ENCODE measurements at regions not wholly inside any gene's neighbourhood (a gene's known extent, or its start where the extent isn't known, plus 50 kb on each side); places are given as distances from the start of the nearest gene placed in this dataset.
"Not testable (repeated sequence)": the region's sequence is repeated elsewhere in the genome, so short reads cannot be mapped to it uniquely, and the experiment has no call there.

DNA sequence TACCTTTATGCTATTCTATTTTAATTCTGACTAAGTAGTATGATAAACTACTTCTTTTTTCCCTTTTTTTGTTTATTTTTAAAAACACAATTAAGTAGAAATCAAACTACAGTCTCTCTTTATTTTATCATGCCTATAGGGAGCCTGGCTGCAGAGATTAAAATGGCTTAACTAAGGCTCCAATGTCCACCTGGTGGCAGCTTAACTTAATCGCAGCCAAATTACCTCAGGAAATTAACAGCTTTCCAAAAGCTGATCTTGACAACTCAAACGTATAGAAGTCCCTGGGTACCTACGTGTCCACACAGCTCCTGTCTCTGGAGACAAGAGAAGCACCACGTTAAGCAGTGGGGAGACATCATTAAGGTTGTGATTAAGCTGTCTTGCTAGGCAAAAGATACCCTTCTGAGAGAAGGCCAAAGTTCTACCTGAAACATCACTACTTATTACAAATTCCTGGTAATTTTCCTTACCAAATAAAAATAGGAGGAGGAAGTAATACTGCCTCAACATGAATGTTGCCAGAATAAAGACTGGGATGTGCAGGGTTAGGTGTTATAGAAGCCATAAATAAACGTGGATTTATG lies 63.2 kb upstream of the SNX19 start:
- Histone ChIP-seq H3K4me1 (ENCODE audit: control insufficient read depth, insufficient read depth, low read length) (no peaks in the 10 kb centered on the region), H3K27ac (ENCODE audit: low read depth, low read length) (no peak overlapping the region), H3K9me3 (ENCODE audit: control insufficient read depth, insufficient read depth, low read depth, low read length) (peaks cover 27% of the 10 kb centered on the region), H3K4me3 (ENCODE audit: low read depth, low read length) (no peak overlapping the region), H3K36me3 (ENCODE audit: control insufficient read depth, insufficient read depth, low read length) (no peaks in the 10 kb centered on the region), H3K9ac (ENCODE audit: low read length) (no peak overlapping the region), H3K27me3 (ENCODE audit: control insufficient read depth, insufficient read depth, low read length) (0 out of 2 replicates have a peak, but pooled peaks cover 4% of the 10 kb centered on the region)

DNA sequence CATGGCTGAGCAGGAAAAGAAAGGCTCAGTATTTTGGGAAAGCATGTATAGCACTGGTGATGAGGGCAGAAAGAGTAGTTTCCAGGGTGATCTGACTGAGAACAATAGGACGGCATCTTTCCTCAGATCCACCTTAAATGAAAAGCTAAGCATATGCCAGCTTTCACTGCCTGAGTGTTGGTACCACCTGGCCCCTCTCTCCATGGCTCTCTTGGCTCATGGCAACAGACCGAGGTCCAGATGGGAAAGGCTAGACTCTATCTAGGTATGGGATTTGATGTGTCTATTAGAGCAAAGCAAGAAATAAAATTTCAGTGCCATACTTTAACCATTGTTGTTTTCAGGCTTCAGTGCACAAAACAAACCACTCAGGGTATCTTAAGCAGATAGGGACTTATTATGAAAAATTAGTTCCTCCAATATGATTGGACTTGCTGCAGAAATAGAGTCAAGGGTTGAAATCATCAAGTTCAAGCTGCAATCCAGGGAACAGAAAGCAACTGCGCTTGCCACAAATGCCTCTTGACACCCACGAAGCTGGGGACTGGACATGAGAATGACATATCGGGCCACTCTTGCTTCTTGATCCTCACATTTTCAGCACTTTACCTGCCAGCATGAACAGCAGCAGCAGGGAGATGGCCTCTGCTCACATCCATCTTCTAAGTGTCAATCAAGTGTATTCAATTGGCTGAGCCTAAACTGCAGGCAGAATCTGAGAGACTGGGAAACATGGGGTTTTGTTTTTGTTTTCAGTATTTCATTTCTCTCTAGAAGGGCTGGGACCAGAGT lies 64.0 kb upstream of the SNX19 start:
- no peaks in the 10 kb centered on the region for H3K4me1 ChIP-seq (ENCODE audit: control insufficient read depth, insufficient read depth, low read length)
- 0 out of 2 replicates have a peak, but pooled peaks cover 4% of the 10 kb centered on the region for H3K27me3 ChIP-seq (ENCODE audit: control insufficient read depth, insufficient read depth, low read length)
- peaks cover 27% of the 10 kb centered on the region for H3K9me3 ChIP-seq (ENCODE audit: control insufficient read depth, insufficient read depth, low read depth, low read length)
- no peaks in the 10 kb centered on the region for H3K36me3 ChIP-seq (ENCODE audit: control insufficient read depth, insufficient read depth, low read length)
- H3K9ac ChIP-seq (ENCODE audit: low read length) = no peak overlapping the region
- no peak overlapping the region for H3K4me3 ChIP-seq (ENCODE audit: low read depth, low read length)
- H3K27ac ChIP-seq (ENCODE audit: low read depth, low read length) = no peak overlapping the region

DNA sequence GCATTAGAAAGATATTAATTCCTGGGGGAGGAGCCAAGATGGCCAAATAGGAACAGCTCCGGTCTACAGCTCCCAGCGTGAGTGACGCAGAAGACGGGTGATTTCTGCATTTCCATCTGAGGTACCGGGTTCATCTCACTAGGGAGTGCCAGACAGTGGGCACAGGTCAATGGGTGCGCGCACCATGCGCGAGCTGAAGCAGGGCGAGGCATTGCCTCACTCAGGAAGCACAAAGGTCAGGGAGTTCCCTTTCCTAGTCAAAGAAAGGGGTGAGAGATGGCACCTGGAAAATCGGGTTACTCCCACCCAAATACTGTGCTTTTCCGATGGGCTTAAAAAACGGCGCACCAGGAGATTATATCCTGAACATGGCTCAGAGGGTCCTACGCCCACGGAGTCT lies 68.0 kb upstream of the SNX19 start:
- H3K27ac ChIP-seq (ENCODE audit: low read depth, low read length); H3K4me3 ChIP-seq (ENCODE audit: low read depth, low read length); H3K36me3 ChIP-seq (ENCODE audit: control insufficient read depth, insufficient read depth, low read length); H3K4me1 ChIP-seq (ENCODE audit: control insufficient read depth, insufficient read depth, low read length); H3K27me3 ChIP-seq (ENCODE audit: control insufficient read depth, insufficient read depth, low read length); H3K9ac ChIP-seq (ENCODE audit: low read length): not testable (repeated sequence)
- H3K9me3 ChIP-seq (ENCODE audit: control insufficient read depth, insufficient read depth, low read depth, low read length) = peaks cover 20% of the 10 kb centered on the region

DNA sequence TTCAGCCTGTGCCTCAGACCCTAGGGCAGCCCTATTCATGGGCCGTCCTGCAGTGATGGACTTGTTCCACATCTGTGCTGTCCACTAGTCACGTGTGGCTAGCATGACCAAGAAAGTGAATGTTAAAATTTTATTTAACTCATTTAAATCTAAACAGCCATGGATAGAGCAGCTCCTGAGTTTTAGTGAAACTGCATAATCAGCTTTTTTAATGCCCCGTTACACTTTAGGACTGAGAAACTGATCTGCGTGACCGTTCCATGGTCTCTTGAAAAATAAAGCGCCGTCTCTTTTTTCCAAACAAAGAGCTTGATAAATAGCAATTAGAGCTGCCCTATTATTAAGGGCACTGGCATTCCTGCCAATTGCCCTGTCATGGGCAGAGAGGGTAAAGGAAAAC lies 76.5 kb upstream of the SNX19 start:
- H3K36me3 ChIP-seq (ENCODE audit: control insufficient read depth, insufficient read depth, low read length) = no peaks in the 10 kb centered on the region
- no peaks in the 10 kb centered on the region; the same call in 1 of the 2 replicates for H3K27me3 ChIP-seq (ENCODE audit: control insufficient read depth, insufficient read depth, low read length)
- no peaks in the 10 kb centered on the region for H3K9me3 ChIP-seq (ENCODE audit: control insufficient read depth, insufficient read depth, low read depth, low read length)
- no peak overlapping the region for H3K27ac ChIP-seq (ENCODE audit: low read depth, low read length)
- H3K4me1 ChIP-seq (ENCODE audit: control insufficient read depth, insufficient read depth, low read length) = no peaks in the 10 kb centered on the region
- no peak overlapping the region for H3K4me3 ChIP-seq (ENCODE audit: low read depth, low read length)
- H3K9ac ChIP-seq (ENCODE audit: low read length) = no peak overlapping the region

DNA sequence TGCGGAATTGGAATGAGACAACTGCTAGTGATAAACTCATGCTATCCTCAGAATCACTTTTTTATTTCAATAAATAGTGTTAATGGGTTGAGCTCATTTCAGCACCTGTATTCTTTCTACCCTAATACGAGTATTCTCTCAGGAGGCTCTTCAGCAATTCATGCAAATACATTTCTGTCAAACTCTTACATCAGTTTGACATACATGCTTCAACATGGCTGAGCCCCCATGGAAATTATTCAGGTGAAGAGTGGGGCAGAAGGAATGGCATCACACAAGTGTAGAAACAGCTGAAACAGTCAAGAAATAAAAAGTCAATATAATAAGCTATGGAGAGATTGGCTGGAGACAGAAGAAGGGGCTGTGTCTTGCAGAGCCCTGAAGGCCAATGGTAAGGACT lies 77.8 kb upstream of the SNX19 start:
- H3K9me3 ChIP-seq (ENCODE audit: control insufficient read depth, insufficient read depth, low read depth, low read length) = no peaks in the 10 kb centered on the region
- H3K4me3 ChIP-seq (ENCODE audit: low read depth, low read length) = no peak overlapping the region
- no peak overlapping the region for H3K27ac ChIP-seq (ENCODE audit: low read depth, low read length)
- H3K9ac ChIP-seq (ENCODE audit: low read length) = no peak overlapping the region
- no peaks in the 10 kb centered on the region for H3K36me3 ChIP-seq (ENCODE audit: control insufficient read depth, insufficient read depth, low read length)
- H3K4me1 ChIP-seq (ENCODE audit: control insufficient read depth, insufficient read depth, low read length) = no peaks in the 10 kb centered on the region
- H3K27me3 ChIP-seq (ENCODE audit: control insufficient read depth, insufficient read depth, low read length) = no peaks in the 10 kb centered on the region; the same call in 1 of the 2 replicates

DNA sequence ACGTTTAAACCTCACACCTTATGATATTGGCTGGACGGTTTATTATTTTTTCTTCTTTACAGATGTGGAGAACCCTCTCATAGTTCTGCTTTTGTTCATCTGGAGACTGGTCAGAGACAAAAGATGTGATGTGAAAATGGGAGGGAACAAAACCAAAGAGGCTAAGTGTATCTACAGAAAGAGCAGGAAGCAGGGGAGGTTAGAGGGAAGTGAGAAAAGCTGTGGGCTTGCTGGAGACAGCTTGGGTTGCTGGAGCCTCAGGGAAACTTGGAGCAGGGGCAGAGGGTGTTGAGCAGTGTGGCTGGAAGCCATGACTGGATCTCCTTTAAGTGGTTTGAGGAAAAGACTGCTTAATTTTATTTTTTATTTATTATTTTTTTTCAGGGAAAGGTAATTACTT lies 79.0 kb upstream of the SNX19 start:
- no peak overlapping the region for H3K27ac ChIP-seq (ENCODE audit: low read depth, low read length)
- H3K4me3 ChIP-seq (ENCODE audit: low read depth, low read length) = no peak overlapping the region
- no peaks in the 10 kb centered on the region for H3K9me3 ChIP-seq (ENCODE audit: control insufficient read depth, insufficient read depth, low read depth, low read length)
- no peaks in the 10 kb centered on the region for H3K4me1 ChIP-seq (ENCODE audit: control insufficient read depth, insufficient read depth, low read length)
- no peak overlapping the region for H3K9ac ChIP-seq (ENCODE audit: low read length)
- no peaks in the 10 kb centered on the region; the same call in 1 of the 2 replicates for H3K27me3 ChIP-seq (ENCODE audit: control insufficient read depth, insufficient read depth, low read length)
- no peaks in the 10 kb centered on the region for H3K36me3 ChIP-seq (ENCODE audit: control insufficient read depth, insufficient read depth, low read length)

DNA sequence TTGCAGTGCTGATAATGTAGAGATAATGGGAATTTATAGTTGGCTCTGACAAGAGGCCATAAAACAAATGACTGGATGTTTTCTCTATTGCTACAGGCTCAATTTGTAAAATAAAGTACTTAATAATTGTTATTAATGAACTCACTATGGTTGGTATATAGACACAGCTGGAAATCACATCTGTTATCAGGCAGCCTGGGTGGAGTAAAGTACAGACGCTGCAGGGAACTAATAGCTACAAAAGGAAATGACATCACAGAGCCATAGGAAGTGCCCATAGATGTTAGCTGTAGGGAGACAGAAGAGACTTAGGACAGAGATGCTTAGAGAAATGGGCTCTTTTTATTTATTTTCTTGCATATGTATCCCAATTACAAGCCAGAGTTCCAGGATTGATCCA lies 81.0 kb upstream of the SNX19 start:
- no peaks in the 10 kb centered on the region for H3K9me3 ChIP-seq (ENCODE audit: control insufficient read depth, insufficient read depth, low read depth, low read length)
- H3K4me3 ChIP-seq (ENCODE audit: low read depth, low read length) = no peak overlapping the region
- no peaks in the 10 kb centered on the region for H3K27me3 ChIP-seq (ENCODE audit: control insufficient read depth, insufficient read depth, low read length)
- H3K27ac ChIP-seq (ENCODE audit: low read depth, low read length) = no peak overlapping the region
- H3K4me1 ChIP-seq (ENCODE audit: control insufficient read depth, insufficient read depth, low read length) = no peaks in the 10 kb centered on the region
- H3K9ac ChIP-seq (ENCODE audit: low read length) = no peak overlapping the region
- H3K36me3 ChIP-seq (ENCODE audit: control insufficient read depth, insufficient read depth, low read length) = no peaks in the 10 kb centered on the region

DNA sequence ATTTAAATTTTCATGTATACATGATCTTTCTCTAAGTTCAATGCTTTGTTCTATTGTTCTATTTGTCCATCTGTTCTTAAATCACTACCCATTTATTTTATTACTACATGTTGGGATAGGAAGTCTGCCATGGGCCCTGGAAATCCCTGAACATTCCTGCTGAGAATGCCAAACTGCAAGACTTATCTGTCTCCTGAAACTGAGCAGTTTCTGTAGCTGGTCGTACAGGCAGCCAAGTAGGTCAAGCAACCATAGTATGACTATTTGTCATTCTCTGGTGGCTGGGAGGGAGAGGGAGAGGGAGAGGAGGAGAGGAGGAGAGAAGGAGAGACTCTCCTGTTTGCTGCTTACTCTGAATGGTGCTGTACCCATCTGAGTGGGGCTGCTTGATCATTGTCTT lies 82.8 kb upstream of the SNX19 start:
- Histone ChIP-seq H3K4me1 (ENCODE audit: control insufficient read depth, insufficient read depth, low read length) (no peaks in the 10 kb centered on the region), H3K9ac (ENCODE audit: low read length) (no peak overlapping the region), H3K36me3 (ENCODE audit: control insufficient read depth, insufficient read depth, low read length) (no peaks in the 10 kb centered on the region), H3K27ac (ENCODE audit: low read depth, low read length) (no peak overlapping the region), H3K4me3 (ENCODE audit: low read depth, low read length) (no peak overlapping the region), H3K27me3 (ENCODE audit: control insufficient read depth, insufficient read depth, low read length) (no peaks in the 10 kb centered on the region), H3K9me3 (ENCODE audit: control insufficient read depth, insufficient read depth, low read depth, low read length) (no peaks in the 10 kb centered on the region)

DNA sequence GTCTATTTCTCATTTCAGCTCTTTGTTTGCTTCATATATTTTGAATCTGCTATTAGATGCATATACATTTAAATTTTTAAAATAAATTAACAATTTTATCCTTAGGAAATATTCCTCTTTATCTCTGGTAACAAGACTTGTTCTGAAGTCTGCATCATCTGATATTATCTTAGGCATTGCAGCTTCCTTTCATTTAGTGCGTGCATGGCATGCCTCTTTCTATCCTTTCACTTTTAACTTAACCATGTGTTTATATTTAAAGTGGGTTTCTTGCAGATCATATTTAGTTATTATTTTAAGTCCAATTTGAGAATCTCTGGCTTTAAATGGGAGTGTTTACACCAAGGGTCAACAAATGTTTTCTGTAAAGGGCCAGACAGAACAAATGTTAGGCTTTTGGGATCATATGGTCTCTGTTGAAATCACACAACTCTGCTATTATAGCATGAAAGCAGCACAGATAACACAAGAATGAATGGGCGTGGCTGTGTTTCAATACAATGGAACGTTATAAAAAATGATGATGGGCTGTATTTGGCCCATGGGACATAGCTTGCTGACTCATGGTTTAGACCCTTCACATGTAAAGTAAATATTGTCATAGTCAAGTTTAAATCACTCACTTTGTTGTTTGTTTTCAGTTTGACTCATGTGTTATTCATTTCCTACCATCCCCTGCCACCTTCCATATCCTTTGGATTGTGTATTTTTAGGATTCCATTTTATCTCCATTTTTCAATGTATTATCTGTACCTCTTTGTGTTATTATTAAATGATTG lies 83.9 kb upstream of the SNX19 start:
- Histone ChIP-seq H3K9ac (ENCODE audit: low read length) (no peak overlapping the region), H3K27me3 (ENCODE audit: control insufficient read depth, insufficient read depth, low read length) (no peaks in the 10 kb centered on the region), H3K9me3 (ENCODE audit: control insufficient read depth, insufficient read depth, low read depth, low read length) (no peaks in the 10 kb centered on the region), H3K27ac (ENCODE audit: low read depth, low read length) (no peak overlapping the region), H3K36me3 (ENCODE audit: control insufficient read depth, insufficient read depth, low read length) (no peaks in the 10 kb centered on the region), H3K4me1 (ENCODE audit: control insufficient read depth, insufficient read depth, low read length) (no peaks in the 10 kb centered on the region), H3K4me3 (ENCODE audit: low read depth, low read length) (no peak overlapping the region)

DNA sequence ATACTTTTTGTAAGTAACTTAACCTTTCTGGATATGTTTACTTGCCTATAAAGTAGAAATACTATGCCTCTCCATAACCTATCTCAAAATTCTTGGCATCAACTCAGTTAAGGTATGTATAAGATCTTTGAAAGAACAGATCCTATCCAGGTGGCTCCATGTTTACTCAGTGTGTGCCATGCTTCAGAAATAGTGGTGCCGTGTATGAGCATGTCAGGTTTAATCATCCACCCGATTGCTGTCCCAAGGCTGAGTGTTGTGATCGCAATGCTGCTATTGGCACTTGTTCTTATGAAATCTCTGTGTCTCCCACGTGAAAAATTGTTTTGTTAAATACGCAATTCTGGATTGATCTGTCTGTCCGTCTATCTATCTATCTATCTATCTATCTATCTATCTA lies 85.9 kb upstream of the SNX19 start:
- Histone ChIP-seq H3K9ac (ENCODE audit: low read length) (no peak overlapping the region), H3K36me3 (ENCODE audit: control insufficient read depth, insufficient read depth, low read length) (no peaks in the 10 kb centered on the region), H3K27me3 (ENCODE audit: control insufficient read depth, insufficient read depth, low read length) (no peaks in the 10 kb centered on the region), H3K4me1 (ENCODE audit: control insufficient read depth, insufficient read depth, low read length) (no peaks in the 10 kb centered on the region), H3K27ac (ENCODE audit: low read depth, low read length) (no peak overlapping the region), H3K4me3 (ENCODE audit: low read depth, low read length) (no peak overlapping the region), H3K9me3 (ENCODE audit: control insufficient read depth, insufficient read depth, low read depth, low read length) (no peaks in the 10 kb centered on the region)

DNA sequence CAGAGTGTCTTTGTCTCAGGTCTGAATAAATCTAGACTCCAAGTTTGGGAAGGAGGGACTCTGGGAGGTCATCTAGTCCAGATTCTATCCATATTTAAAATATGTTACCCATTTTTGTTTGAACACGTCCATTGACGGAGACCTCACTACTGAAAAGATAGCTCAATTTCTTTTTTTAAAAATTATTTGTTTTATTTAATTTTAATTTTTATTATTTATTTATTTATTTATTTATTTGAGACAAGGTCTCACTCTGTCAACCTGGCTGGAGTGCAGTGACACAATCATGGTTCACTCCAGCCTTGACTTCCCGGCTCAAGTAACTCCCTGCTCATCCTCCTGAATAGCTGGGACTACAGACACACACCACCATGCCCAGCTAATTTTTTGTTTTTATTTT lies 89.5 kb upstream of the SNX19 start:
- Histone ChIP-seq H3K27me3 (ENCODE audit: control insufficient read depth, insufficient read depth, low read length) (no peaks in the 10 kb centered on the region), H3K27ac (ENCODE audit: low read depth, low read length) (no peak overlapping the region), H3K4me3 (ENCODE audit: low read depth, low read length) (no peak overlapping the region), H3K4me1 (ENCODE audit: control insufficient read depth, insufficient read depth, low read length) (no peaks in the 10 kb centered on the region), H3K36me3 (ENCODE audit: control insufficient read depth, insufficient read depth, low read length) (no peaks in the 10 kb centered on the region), H3K9ac (ENCODE audit: low read length) (no peak overlapping the region), H3K9me3 (ENCODE audit: control insufficient read depth, insufficient read depth, low read depth, low read length) (no peaks in the 10 kb centered on the region)
